BLaER1 treated with 17β-estradiol and CSF1 and Interleukin-3, amounts not matched to agents 10 nM and 100 nM (cell line): ENCODE measurements at regions not wholly inside any gene's neighbourhood (a gene's known extent, or its start where the extent isn't known, plus 50 kb on each side); places are given as distances from the start of the nearest gene placed in this dataset.
A peak's percentile ranks its signal among the peaks of the same experiment; 100 is the strongest.
"Not testable (repeated sequence)": the region's sequence is repeated elsewhere in the genome, so short reads cannot be mapped to it uniquely, and the experiment has no call there.

Experiments used
- H3K27ac ChIP-seq, 11 experiments: shearing (Covaris generic); formaldehyde crosslinking; 2 replicates each; pipeline ENCODE4 v1.8.1; 2022
- H3K27me3 ChIP-seq, 11 experiments: shearing (Covaris generic); formaldehyde crosslinking; 2 replicates each; pipeline ENCODE4 v1.8.1; 2022
- H3K36me3 ChIP-seq, 11 experiments: shearing (Covaris generic); formaldehyde crosslinking; 2 replicates each; pipeline ENCODE4 v1.8.1; 2022
- H3K4me1 ChIP-seq, 10 experiments: shearing (Covaris generic); formaldehyde crosslinking; 2 replicates each; pipeline ENCODE4 v1.8.1; 2022
- H3K4me2 ChIP-seq, 11 experiments: shearing (Covaris generic); formaldehyde crosslinking; 2 replicates each; pipeline ENCODE4 v1.8.1; 2022
- H3K4me3 ChIP-seq, 10 experiments: shearing (Covaris generic); formaldehyde crosslinking; 2 replicates each; pipeline ENCODE4 v1.8.1; 2022
- H3K9ac ChIP-seq, 11 experiments: shearing (Covaris generic); formaldehyde crosslinking; 2 replicates each; pipeline ENCODE4 v1.8.1; 2022
- H3K9me3 ChIP-seq, 11 experiments: shearing (Covaris generic); formaldehyde crosslinking; replicated peaks in 1 of 11; 2 replicates each; pipeline ENCODE4 v1.8.1; 2022
- H4K20me1 ChIP-seq, 11 experiments: shearing (Covaris generic); formaldehyde crosslinking; 2 replicates each; pipeline ENCODE4 v1.8.1; 2022
- Cebpa-rat ChIP-seq, 11 experiments: shearing (Covaris generic); IDR thresholded peaks; 2 replicates each; pipeline ENCODE4 v1.8.1; 2022

DNA sequence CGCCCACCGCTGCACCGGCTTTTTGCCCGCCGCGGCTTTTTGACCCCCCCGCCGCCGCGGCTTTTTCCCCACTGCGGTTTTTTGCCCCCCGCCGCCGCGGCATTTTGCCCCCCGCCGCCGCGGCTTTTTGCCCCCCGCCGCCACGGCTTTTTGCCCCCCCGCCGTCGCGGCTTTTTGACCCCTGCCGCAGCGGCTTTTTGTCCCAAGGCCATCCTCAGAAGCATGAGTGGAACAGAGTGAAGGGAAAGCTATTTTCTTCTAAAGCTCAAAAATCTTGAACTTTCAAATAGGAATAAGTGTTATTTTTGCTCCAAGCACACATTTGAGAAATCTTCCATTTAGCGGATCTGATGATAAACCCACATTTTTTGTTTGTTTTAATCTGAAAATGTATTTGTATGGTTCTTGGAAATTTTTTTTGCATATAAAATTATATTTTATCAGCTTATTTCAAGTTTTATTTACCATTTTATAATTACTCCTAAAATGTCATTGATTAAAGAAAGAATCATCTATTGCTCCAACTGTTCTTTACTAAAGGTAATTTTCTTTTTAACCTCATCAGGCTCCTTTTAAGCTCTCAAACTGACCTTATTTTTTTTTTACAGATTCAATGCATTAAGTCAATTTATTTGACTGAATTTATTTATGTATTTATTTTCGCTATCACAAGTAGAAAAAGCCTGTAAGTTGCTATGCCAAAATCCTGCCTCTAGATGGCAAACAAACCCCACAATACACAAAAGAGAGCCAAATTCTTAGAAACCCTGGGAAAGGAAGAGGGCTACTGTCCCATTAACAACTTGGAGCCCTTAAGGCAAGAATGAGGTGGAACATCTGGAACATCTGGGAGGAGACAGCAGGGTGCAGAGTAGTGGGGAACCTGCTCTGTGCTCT, 460.3 kb downstream of the ZNF33B start:
- peak overlapping the region in 7 of 10 experiments; percentile 12 to 56 (median 40); a peak in 10 of 20 replicates for H3K4me3 ChIP-seq
- not testable (repeated sequence) for H3K4me1 ChIP-seq, H3K27ac ChIP-seq, H3K9ac ChIP-seq, H4K20me1 ChIP-seq, H3K36me3 ChIP-seq, H3K9me3 ChIP-seq
- peaks cover 53 to 87% (median 72%) of the 10 kb centered on the region in 11 experiments for H3K27me3 ChIP-seq
- peak overlapping the region; percentile 18 to 72 (median 46); a peak in 17 of 22 replicates for H3K4me2 ChIP-seq

GRCh38 chr10:42177077-42177792, 461.1 kb downstream of the ZNF33B start:
- TF ChIP-seq Cebpa-rat (IDR thresholded peaks at IDR 0.05), result no peak
- H3K4me1 ChIP-seq, result no peaks in the 10 kb centered on the region
- peaks cover 0 to 3% (median 0%) of the 10 kb centered on the region in 11 experiments; a peak in 2 of 22 replicates for H4K20me1 ChIP-seq
- H3K36me3 ChIP-seq, result no peaks in the 10 kb centered on the region
- peaks cover 54 to 94% (median 80%) of the 10 kb centered on the region in 11 experiments for H3K27me3 ChIP-seq
- no peak overlapping the region for H3K27ac ChIP-seq
- H3K4me3 ChIP-seq, result peak overlapping the region in 6 of 10 experiments; percentile 30 to 56 (median 44); a peak in 11 of 20 replicates
- H3K9me3 ChIP-seq, result peaks cover 0 to 3% (median 0%) of the 10 kb centered on the region in 11 experiments; a peak in 1 of 22 replicates
- H3K9ac ChIP-seq, result no peak overlapping the region
- peak overlapping the region; percentile 18 to 72 (median 46); a peak in 13 of 22 replicates for H3K4me2 ChIP-seq

- TF ChIP-seq Cebpa-rat (IDR thresholded peaks at IDR 0.05), result no peak
- Histone ChIP-seq H3K9me3 (peaks cover 25 to 35% (median 29%) of the 10 kb centered on the region in 11 experiments), H3K27ac (no peak overlapping the region), H4K20me1 (no peaks in the 10 kb centered on the region), H3K36me3 (no peaks in the 10 kb centered on the region), H3K27me3 (no peaks in the 10 kb centered on the region; a peak in 2 of 22 replicates), H3K4me1 (no peaks in the 10 kb centered on the region), H3K9ac (no peak overlapping the region), H3K4me2 (no peak overlapping the region), H3K4me3 (no peak overlapping the region)
Observed at GRCh38 chr10:42150428-42151061, 487.8 kb downstream of the ZNF33B start.

DNA sequence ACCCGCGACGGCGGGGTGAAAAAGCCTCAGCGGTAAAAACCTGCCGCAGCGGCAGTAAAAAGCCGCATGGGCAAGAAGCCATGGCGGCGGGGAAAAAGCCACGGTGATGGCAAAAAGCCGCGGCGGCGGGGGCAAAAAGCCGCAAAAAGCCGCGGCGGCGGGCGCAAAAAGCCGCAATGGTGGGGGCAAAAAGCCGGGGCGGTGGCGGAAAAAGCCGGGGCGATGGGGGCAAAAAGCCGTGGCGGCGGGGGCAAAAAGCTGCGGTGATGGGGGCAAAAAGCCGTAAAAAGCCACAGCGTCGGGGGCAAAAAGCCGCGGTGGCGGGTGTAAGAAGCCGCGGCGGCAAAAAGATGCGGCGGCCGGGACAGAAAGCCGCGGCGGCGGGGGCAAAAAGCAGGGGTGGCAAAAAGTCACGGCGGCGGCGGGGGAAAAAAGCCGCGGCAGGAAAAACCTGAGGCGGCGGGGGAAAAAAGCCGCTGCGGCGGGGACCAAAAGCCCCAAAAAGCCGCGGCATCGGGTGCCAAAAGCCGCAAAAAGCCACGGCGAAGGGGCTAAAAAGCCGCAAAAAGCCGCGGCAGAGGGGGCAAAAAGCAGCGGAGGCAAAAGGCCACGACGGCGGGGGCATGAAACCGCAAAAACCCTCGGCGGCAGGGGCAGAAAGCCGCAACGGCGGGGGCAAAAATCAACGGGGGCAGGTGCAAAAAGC, 488.5 kb downstream of the ZNF33B start:
- H3K27me3 ChIP-seq, result no peaks in the 10 kb centered on the region; a peak in 2 of 22 replicates
- peaks cover 25 to 37% (median 30%) of the 10 kb centered on the region in 11 experiments for H3K9me3 ChIP-seq
- no peak overlapping the region for H3K4me2 ChIP-seq
- no peaks in the 10 kb centered on the region for H4K20me1 ChIP-seq
- H3K27ac ChIP-seq, result no peak overlapping the region
- H3K9ac ChIP-seq, result no peak overlapping the region
- no peaks in the 10 kb centered on the region for H3K4me1 ChIP-seq
- no peak overlapping the region for H3K4me3 ChIP-seq
- no peak for TF ChIP-seq Cebpa-rat (IDR thresholded peaks at IDR 0.05)
- H3K36me3 ChIP-seq, result no peaks in the 10 kb centered on the region

GRCh38 chr10:42149027-42149700, 489.2 kb downstream of the ZNF33B start:
- Histone ChIP-seq H3K36me3 (no peaks in the 10 kb centered on the region), H3K27ac (no peak overlapping the region), H4K20me1 (no peaks in the 10 kb centered on the region), H3K4me3 (no peak overlapping the region), H3K9ac (no peak overlapping the region), H3K4me2 (no peak overlapping the region), H3K27me3 (no peaks in the 10 kb centered on the region; a peak in 2 of 22 replicates), H3K9me3 (peaks cover 25 to 37% (median 30%) of the 10 kb centered on the region in 11 experiments), H3K4me1 (no peaks in the 10 kb centered on the region)
- TF ChIP-seq Cebpa-rat (IDR thresholded peaks at IDR 0.05), result no peak

DNA sequence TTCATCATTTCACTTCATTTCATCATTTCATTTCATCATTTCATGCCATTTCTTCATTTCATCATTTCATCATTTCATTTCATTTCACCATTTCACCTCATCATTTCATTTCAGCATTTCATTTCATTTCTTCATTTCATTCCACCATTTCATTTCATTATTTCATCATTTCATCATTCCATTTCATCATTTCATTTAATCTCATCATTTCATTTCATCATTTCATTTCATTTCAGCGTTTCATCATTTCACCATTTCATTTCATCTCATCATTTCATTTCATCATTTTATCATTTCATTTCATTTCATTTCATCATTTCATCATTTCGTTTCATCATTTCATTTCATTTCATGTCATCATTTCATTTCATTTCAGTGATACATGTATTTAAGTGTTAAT, 492.2 kb downstream of the ZNF33B start:
- H4K20me1 ChIP-seq, H3K27ac ChIP-seq, H3K36me3 ChIP-seq, H3K9ac ChIP-seq, H3K27me3 ChIP-seq, H3K4me3 ChIP-seq, H3K4me2 ChIP-seq, H3K4me1 ChIP-seq: not testable (repeated sequence)
- peaks cover 25 to 37% (median 30%) of the 10 kb centered on the region in 11 experiments for H3K9me3 ChIP-seq

GRCh38 chr10:42138023-42138422, 500.3 kb downstream of the ZNF33B start:
- not testable (repeated sequence) for H3K27me3 ChIP-seq, H4K20me1 ChIP-seq, H3K4me3 ChIP-seq, H3K36me3 ChIP-seq, H3K27ac ChIP-seq, H3K4me1 ChIP-seq, H3K9ac ChIP-seq, H3K9me3 ChIP-seq, H3K4me2 ChIP-seq

DNA sequence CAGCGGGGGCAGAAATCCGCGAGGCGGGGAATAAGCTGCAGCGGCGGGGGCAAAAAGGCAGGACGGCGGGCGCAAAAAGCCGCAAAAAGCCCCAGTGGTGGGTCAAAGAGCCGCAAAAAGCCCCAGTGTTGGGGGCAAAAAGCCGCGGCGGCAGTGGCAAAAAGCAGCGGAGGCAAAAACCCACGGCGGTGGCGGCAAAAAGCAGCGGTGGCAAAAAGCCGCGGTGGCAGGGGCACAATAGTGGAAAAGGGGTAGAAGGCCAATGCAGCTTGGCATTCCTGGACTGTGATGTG, 525.3 kb downstream of the ZNF33B start:
- Histone ChIP-seq H3K27me3 (no peaks in the 10 kb centered on the region), H3K9ac (no peak overlapping the region), H3K27ac (no peak overlapping the region), H3K9me3 (peaks cover 24 to 30% (median 27%) of the 10 kb centered on the region in 11 experiments), H3K4me1 (no peaks in the 10 kb centered on the region), H4K20me1 (no peaks in the 10 kb centered on the region), H3K4me3 (no peak overlapping the region), H3K4me2 (no peak overlapping the region), H3K36me3 (no peaks in the 10 kb centered on the region)
- TF ChIP-seq Cebpa-rat (IDR thresholded peaks at IDR 0.05), result no peak
